Right hindlimb (tissue), 1 donor: ENCODE measurements at regions not wholly inside any gene's neighbourhood (a gene's known extent, or its start where the extent isn't known, plus 50 kb on each side); places are given as distances from the start of the nearest gene placed in this dataset.

ENCODE experiments used
- DNase-seq: peaks from one replicate; pipeline ENCODE4 v3.0.0-alpha.2; 2018

GRCh38 chrX:46447384-46447783 is 97.8 kb downstream of the ZNF674 start:
- no peak for DNase-seq

DNA sequence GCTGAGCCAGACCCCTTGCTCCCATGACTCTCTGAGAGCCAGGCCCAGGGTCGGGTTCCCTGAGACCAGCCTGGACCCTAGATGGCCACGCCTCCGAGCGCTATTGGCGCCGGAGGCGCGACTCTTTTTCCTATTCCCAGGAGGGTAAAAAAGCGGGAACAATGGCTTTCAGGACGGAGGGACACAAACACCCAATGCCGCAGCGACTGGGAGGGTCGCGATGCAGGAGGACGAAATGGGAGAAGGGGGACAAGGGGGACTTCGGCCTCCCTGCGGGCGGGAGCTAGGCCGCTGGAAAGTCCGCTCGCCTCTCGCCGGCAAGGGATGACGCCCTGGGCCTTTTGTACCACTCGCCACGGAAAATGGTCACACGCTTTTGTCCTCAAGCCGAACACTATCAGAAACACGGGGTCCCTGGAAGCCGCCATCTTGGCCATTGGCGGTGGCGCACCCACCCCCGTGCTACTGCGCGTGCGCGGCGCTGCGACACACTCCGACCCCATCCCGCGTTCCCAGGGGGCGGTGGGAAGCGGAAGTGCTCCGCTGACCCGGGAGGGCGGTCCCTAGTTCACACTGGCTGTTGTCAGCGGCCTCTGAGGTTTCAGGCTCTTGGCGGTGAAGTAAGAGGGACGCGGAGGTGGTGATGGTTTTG is 98.4 kb downstream of the ZNF674 start:
- DNase-seq: peak; percentile 88

DNA sequence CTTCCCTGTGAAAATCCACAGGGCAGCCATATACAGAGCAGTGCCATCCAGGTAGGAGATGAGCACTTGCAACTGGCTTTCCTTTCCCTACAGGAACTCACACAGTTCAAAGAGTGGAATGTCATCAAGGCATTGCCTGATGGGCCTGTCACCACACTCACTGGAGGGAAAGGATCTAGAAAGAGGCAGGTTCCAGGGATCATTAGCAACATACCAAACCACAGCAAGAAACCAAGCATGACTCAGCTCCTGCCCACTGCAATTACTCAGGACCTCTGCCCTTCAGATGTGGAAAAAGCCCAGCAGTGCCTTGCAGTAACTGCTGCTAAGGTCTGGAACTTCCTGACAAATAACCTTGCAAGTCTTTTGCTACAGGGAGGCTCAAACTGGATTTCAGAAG is 101.2 kb downstream of the ZNF674 start:
- DNase-seq: no peak

DNA sequence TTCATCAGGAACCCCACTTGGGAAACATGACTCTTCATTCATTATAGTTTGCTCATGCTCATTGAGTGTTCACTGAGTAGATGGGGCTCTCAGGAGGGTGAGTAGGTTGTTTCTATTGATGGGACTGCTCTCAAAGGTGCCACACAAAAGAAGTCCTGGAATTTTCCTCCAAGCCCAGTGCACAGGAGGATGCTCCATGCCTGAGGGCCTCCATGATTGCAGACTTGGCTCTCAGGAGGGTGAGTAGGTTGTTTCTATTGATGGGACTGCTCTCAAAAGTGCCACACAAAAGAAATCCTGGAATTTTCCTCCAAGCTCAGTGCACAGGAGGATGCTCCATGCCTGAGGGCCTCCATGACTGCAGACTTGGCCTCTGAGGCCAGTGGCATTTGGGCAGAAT is 108.5 kb downstream of the ZNF674 start:
- DNase-seq: no peak

- no peak for DNase-seq
Measured at GRCh38 chrX:46433892-46434291, 111.3 kb downstream of the ZNF674 start.

- peak; percentile 67 for DNase-seq
Measured at GRCh38 chrX:46408553-46409407, 136.4 kb downstream of the ZNF674 start.

- DNase-seq: no peak
Measured at GRCh38 chrX:46407753-46408130, 137.5 kb downstream of the ZNF674 start.

GRCh38 chrX:46407036-46407752 is 138.0 kb downstream of the ZNF674 start:
- DNase-seq: no peak

- no peak for DNase-seq
Measured at GRCh38 chrX:46404774-46405173, 140.4 kb downstream of the ZNF674 start.

- no peak for DNase-seq
Measured at GRCh38 chrX:46400530-46401443, 144.4 kb downstream of the ZNF674 start.

GRCh38 chrX:46398874-46399273 is 146.3 kb downstream of the ZNF674 start:
- DNase-seq: no peak

- no peak for DNase-seq
Measured at GRCh38 chrX:46398126-46398525, 147.1 kb downstream of the ZNF674 start.

GRCh38 chrX:46386511-46386910 is 158.7 kb downstream of the ZNF674 start:
- no peak for DNase-seq

DNA sequence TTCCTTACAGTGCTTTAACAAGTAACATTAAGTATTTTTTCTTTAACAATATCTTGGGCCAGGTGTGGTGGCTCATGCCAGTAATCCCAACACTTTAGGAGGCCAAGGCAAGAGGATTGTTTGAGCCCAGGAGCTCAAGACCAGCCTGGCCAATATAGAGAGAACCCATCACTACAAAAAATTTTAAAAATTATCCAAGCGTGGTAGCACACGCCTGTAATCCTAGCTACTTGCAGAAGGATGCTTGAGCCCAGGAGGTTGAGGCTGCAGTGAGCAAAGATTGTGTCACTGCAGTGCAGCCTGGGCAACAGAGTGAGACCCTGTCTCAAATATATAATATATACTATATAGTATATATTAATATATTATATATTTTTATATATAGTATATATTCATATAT is 162.2 kb downstream of the ZNF674 start:
- DNase-seq: no peak

GRCh38 chrX:46382595-46382994 is 162.6 kb downstream of the ZNF674 start:
- DNase-seq: no peak

DNA sequence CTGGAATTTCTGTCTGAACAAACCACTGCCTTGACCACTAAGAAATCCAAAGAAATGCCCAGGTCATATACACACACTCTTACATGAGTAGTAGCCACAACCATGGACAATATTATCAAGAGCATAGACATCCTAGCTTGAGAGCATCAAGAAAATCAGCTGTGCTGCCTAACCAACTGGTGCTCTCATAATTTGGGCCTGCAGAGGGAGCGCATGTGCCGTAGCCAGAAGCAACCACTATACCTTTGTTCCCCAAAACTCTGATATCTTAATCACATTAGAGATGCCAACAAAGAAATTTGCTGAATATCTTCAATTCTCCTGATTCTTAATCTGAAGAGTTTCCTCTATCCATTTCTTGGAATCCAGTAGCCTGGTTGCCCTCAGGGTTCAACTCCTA is 163.6 kb downstream of the ZNF674 start:
- DNase-seq: no peak

DNA sequence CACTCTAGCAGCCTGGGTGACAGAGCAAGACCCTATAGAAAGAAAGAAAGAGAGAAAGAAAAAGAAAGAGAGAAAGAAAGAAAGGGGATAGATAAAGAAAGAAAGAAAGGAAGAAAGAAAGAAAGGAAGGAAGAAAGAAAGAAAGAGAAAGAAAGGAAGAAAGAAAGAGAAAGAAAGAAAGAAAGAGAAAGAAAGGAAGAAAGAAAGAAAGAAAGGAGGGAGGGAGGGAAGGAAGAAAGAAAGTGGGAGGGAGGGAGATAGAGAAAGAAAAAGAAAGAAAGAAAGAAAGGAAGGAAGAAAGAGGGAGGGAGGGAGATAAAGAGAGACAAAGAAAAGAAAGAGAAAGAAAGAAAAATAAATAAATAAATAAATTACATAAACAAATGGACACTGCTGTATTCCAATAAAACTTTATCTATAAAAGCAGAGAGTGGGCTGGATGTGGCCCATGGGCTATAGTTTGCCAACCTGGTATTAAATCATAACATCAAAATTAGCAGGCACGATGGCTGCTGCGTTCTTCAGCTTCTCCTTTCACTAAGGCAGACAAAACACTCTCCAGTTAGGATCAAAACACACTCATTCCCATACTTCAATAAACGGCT is 165.0 kb downstream of the ZNF674 start:
- DNase-seq: no peak

GRCh38 chrX:46376246-46376885 is 168.9 kb downstream of the ZNF674 start:
- DNase-seq: peak; percentile 27

DNA sequence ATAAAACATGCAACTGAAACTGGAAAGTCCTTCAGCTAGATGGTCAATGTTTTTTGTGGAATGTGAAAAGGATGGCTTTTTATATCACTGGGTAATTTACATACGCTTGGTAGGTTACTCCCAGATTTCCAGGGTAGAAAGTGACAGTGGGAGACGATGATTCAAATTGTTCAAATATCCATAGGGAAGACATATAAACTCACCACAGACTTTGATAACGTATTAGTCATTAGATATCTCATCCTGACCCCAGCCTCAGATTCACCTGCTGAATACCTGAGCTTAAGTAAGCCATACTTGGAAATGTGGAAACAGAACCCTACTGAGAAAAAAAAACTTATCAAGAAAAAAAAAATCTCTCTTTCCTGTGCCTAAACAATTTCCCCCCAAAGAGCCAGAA is 169.4 kb downstream of the ZNF674 start:
- DNase-seq: no peak

DNA sequence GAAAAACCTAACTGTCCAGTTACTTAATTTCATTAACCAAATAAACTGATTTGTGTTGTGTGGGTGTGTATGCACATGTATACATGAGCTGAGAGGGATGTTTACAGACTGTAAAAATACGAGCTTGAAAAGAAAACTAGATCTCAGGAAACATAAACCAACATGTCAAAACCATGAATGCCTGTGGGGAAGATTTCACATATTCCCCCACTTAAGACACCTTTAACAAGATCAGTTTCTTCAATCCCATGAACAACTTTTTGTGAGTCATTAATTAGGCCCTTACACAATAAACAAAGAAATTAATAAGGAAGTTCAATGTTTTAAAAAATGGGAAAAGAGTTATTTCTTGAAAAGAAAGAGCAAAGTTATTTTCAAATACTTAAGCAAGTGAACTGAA is 170.8 kb downstream of the ZNF674 start:
- DNase-seq: no peak

- no peak for DNase-seq
Measured at GRCh38 chrX:46367491-46367890, 177.7 kb downstream of the ZNF674 start.
